GM23338 (cell line): ENCODE measurements at regions not wholly inside any gene's neighbourhood (a gene's known extent, or its start where the extent isn't known, plus 50 kb on each side); places are given as distances from the start of the nearest gene placed in this dataset.

Experiments used
- ATAC-seq: fragments of 200-7000 bp; cut with Tn5 transposase; 3 replicates; pipeline ENCODE4 v1.9.1; 2020
- DNase-seq: peaks from one replicate; pipeline ENCODE4 v3.0.0-alpha.2; 2015; ENCODE audit warnings: low spot score
- H2AFZ ChIP-seq: fragments of 200-600 bp; sonication (generic); 2 replicates; pipeline ENCODE4 v1.8.0; 2016; ENCODE audit warnings: antibody characterized with exemption, mild to moderate bottlenecking, moderate library complexity
- H3F3A ChIP-seq: fragments of 200-600 bp; sonication (generic); replicated peaks from 2 replicates; pipeline ENCODE4 v1.8.0; 2017; ENCODE audit warnings: antibody characterized with exemption, mixed run types, low read depth
- H3K27ac ChIP-seq: fragments of 200-600 bp; sonication (generic); 2 replicates; pipeline ENCODE4 v1.6.1; 2016; ENCODE audit warnings: low read depth
- H3K27me3 ChIP-seq: fragments of 200-600 bp; sonication (generic); 2 replicates; pipeline ENCODE4 v1.8.0; 2016; ENCODE audit warnings: mild to moderate bottlenecking, mixed run types, moderate library complexity; ENCODE audit not compliant: insufficient read depth
- H3K36me3 ChIP-seq: fragments of 200-600 bp; sonication (generic); 2 replicates; pipeline ENCODE4 v1.8.0; 2016; ENCODE audit warnings: mild to moderate bottlenecking; ENCODE audit not compliant: insufficient read depth
- H3K4me1 ChIP-seq: fragments of 200-600 bp; sonication (generic); 2 replicates; pipeline ENCODE4 v1.8.0; 2016; ENCODE audit warnings: mild to moderate bottlenecking, moderate library complexity; ENCODE audit not compliant: insufficient read depth
- H3K4me2 ChIP-seq: fragments of 200-600 bp; sonication (generic); 2 replicates; pipeline ENCODE4 v1.7.1; 2017; ENCODE audit warnings: mixed run types
- H3K4me3 ChIP-seq: fragments of 200-600 bp; sonication (generic); 2 replicates; pipeline ENCODE4 v1.6.1; 2016; ENCODE audit warnings: mixed run types
- H3K79me2 ChIP-seq: fragments of 200-600 bp; sonication (generic); replicated peaks from 2 replicates; pipeline ENCODE4 v1.8.0; 2017; ENCODE audit warnings: mild to moderate bottlenecking; ENCODE audit not compliant: insufficient read depth
- H3K9me2 ChIP-seq: fragments of 200-600 bp; sonication (generic); 2 replicates; pipeline ENCODE4 v1.8.0; 2017; ENCODE audit not compliant: insufficient read depth
- H4K20me1 ChIP-seq: fragments of 200-600 bp; sonication (generic); replicated peaks from 2 replicates; pipeline ENCODE4 v1.8.0; 2017; ENCODE audit warnings: mild to moderate bottlenecking; ENCODE audit not compliant: insufficient read depth
- H3K27ac Mint-ChIP-seq: 2 replicates; pipeline ENCODE4 v1.8.0; 2020; ENCODE audit warnings: inconsistent platforms, mild to moderate bottlenecking, moderate library complexity, mixed read lengths
- H3K27me3 Mint-ChIP-seq: 3 replicates; pipeline ENCODE4 v1.8.0; 2022; ENCODE audit warnings: low read depth, mild to moderate bottlenecking, moderate library complexity, mixed read lengths, inconsistent platforms; ENCODE audit not compliant: insufficient read depth, poor library complexity
- H3K36me3 Mint-ChIP-seq: 3 replicates; pipeline ENCODE4 v1.8.0; 2021; ENCODE audit warnings: low read depth, mild to moderate bottlenecking, inconsistent platforms, moderate library complexity, mixed read lengths
- H3K4me1 Mint-ChIP-seq: 3 replicates; pipeline ENCODE4 v1.8.0; 2020; ENCODE audit warnings: mild to moderate bottlenecking, inconsistent platforms, mixed read lengths
- H3K4me3 Mint-ChIP-seq: 3 replicates; pipeline ENCODE4 v1.8.0; 2021; ENCODE audit warnings: moderate library complexity, mild to moderate bottlenecking, inconsistent platforms, mixed read lengths
- H3K9me3 Mint-ChIP-seq: 3 replicates; pipeline ENCODE4 v1.8.0; 2020; ENCODE audit warnings: moderate library complexity, mild to moderate bottlenecking, inconsistent platforms, mixed read lengths
- EZH2phosphoT487 ChIP-seq: fragments of 200-600 bp; sonication (generic); IDR thresholded peaks from one replicate; pipeline ENCODE4 v1.8.1; 2018; ENCODE audit warnings: antibody characterized with exemption; ENCODE audit not compliant: unreplicated experiment
- POLR2AphosphoS5 ChIP-seq: IDR thresholded peaks from 2 replicates; pipeline ENCODE4 v1.6.1; 2016; ENCODE audit warnings: antibody characterized with exemption, low read depth
- STAT1 ChIP-seq: IDR thresholded peaks from one replicate; pipeline ENCODE4 v1.6.1; 2016; ENCODE audit warnings: antibody characterized with exemption; ENCODE audit not compliant: unreplicated experiment
- ZNF114 ChIP-seq: fragments of 250-450 bp; sonication (Bioruptor Pico); IDR thresholded peaks from 2 replicates; pipeline ENCODE4 v1.5.0; 2020; ENCODE audit warnings: mild to moderate bottlenecking, moderate library complexity
- TF ChIP-seq, protein P1 (sequence below): fragments of 250-450 bp; sonication (Bioruptor Pico); IDR thresholded peaks from 2 replicates; pipeline ENCODE4 v1.5.0; 2020; ENCODE audit warnings: mild to moderate bottlenecking, moderate library complexity
- TF ChIP-seq, protein P2 (sequence below): IDR thresholded peaks from 2 replicates; pipeline ENCODE4 v1.6.1; 2016; ENCODE audit warnings: antibody characterized with exemption

DNA sequence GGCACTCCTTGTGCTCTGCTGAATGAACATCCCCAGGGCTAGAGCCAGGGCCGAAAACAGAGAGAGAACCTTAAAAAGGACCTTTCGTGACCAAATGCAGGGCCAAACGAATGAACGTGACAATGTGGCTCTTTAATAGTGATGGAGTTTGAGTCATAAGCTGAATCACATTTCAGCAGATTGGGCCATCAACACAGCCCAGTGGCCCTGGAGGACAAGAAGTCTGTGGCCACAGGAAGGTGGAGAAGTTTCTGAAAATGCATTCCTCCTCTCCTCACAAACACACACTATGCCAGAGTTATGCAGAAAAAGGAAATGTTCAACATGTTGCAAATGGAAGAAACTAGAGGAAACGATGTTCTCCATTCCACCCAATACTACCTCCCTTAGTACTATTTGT, 415.8 kb downstream of the HRH4 start:
- TF ChIP-seq POLR2AphosphoS5 (no peak), STAT1 (no peak), ZNF114 (CRISPR knock-in tag) (no peak)
- TF ChIP-seq, protein P1, sequence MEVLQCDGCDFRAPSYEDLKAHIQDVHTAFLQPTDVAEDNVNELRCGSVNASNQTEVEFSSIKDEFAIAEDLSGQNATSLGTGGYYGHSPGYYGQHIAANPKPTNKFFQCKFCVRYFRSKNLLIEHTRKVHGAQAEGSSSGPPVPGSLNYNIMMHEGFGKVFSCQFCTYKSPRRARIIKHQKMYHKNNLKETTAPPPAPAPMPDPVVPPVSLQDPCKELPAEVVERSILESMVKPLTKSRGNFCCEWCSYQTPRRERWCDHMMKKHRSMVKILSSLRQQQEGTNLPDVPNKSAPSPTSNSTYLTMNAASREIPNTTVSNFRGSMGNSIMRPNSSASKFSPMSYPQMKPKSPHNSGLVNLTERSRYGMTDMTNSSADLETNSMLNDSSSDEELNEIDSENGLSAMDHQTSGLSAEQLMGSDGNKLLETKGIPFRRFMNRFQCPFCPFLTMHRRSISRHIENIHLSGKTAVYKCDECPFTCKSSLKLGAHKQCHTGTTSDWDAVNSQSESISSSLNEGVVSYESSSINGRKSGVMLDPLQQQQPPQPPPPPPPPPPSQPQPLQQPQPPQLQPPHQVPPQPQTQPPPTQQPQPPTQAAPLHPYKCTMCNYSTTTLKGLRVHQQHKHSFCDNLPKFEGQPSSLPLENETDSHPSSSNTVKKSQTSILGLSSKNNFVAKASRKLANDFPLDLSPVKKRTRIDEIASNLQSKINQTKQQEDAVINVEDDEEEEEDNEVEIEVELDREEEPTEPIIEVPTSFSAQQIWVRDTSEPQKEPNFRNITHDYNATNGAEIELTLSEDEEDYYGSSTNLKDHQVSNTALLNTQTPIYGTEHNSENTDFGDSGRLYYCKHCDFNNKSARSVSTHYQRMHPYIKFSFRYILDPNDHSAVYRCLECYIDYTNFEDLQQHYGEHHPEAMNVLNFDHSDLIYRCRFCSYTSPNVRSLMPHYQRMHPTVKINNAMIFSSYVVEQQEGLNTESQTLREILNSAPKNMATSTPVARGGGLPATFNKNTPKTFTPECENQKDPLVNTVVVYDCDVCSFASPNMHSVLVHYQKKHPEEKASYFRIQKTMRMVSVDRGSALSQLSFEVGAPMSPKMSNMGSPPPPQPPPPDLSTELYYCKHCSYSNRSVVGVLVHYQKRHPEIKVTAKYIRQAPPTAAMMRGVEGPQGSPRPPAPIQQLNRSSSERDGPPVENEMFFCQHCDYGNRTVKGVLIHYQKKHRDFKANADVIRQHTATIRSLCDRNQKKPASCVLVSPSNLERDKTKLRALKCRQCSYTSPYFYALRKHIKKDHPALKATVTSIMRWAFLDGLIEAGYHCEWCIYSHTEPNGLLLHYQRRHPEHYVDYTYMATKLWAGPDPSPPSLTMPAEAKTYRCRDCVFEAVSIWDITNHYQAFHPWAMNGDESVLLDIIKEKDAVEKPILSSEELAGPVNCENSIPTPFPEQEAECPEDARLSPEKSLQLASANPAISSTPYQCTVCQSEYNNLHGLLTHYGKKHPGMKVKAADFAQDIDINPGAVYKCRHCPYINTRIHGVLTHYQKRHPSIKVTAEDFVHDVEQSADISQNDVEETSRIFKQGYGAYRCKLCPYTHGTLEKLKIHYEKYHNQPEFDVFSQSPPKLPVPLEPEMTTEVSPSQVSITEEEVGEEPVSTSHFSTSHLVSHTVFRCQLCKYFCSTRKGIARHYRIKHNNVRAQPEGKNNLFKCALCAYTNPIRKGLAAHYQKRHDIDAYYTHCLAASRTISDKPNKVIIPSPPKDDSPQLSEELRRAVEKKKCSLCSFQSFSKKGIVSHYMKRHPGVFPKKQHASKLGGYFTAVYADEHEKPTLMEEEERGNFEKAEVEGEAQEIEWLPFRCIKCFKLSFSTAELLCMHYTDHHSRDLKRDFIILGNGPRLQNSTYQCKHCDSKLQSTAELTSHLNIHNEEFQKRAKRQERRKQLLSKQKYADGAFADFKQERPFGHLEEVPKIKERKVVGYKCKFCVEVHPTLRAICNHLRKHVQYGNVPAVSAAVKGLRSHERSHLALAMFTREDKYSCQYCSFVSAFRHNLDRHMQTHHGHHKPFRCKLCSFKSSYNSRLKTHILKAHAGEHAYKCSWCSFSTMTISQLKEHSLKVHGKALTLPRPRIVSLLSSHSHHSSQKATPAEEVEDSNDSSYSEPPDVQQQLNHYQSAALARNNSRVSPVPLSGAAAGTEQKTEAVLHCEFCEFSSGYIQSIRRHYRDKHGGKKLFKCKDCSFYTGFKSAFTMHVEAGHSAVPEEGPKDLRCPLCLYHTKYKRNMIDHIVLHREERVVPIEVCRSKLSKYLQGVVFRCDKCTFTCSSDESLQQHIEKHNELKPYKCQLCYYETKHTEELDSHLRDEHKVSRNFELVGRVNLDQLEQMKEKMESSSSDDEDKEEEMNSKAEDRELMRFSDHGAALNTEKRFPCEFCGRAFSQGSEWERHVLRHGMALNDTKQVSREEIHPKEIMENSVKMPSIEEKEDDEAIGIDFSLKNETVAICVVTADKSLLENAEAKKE (CRISPR knock-in tag) = no peak
- Histone ChIP-seq H3K4me2 (no peak overlapping the region), H3K9me2 (peaks cover 12% of the 10 kb centered on the region), H3K4me1 (no peaks in the 10 kb centered on the region; the same call in 1 of the 2 replicates), H3K27me3 (no peaks in the 10 kb centered on the region), H3K79me2 (no peaks in the 10 kb centered on the region), H3F3A (no peaks in the 10 kb centered on the region), H3K36me3 (no peaks in the 10 kb centered on the region), H4K20me1 (no peaks in the 10 kb centered on the region), H3K27ac (no peak overlapping the region), H2AFZ (no peak overlapping the region), H3K4me3 (no peak overlapping the region)
- DNase-seq (no peak), ATAC-seq (no peak)
- Mint-ChIP-seq H3K4me1 (peaks cover 2% of the 10 kb centered on the region; the same call in 2 of the 3 replicates), H3K27ac (no peak overlapping the region), H3K4me3 (no peak overlapping the region), H3K9me3 (no peaks in the 10 kb centered on the region), H3K27me3 (no peaks in the 10 kb centered on the region), H3K36me3 (no peaks in the 10 kb centered on the region)

DNA sequence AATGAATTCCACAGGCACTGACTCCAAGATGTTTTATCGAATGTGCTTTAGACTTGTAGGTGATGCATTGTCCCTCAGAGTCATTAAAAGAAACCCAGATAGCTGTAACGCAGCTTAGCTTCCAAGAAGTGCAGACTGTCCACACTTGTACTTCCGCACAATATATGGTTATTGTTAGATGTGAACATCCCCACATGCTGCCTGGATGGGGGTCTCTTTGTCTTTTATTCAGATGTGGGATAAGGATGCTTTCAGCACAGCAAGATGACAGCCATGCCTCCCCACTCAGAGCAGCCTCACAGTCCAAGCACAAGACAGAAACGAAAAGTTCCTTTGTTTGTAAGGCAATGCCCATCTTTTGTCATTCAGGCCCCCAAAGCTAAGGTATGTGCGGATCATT, 416.6 kb downstream of the HRH4 start:
- peaks cover 2% of the 10 kb centered on the region; the same call in 2 of the 3 replicates for H3K4me1 Mint-ChIP-seq
- no peak overlapping the region for H3K4me3 Mint-ChIP-seq
- DNase-seq (no peak), ATAC-seq (no peak)
- no peak overlapping the region for H3K27ac Mint-ChIP-seq
- peaks cover 12% of the 10 kb centered on the region for H3K9me2 ChIP-seq
- H3F3A ChIP-seq = no peaks in the 10 kb centered on the region
- no peaks in the 10 kb centered on the region for H3K27me3 Mint-ChIP-seq
- no peak overlapping the region for H3K27ac ChIP-seq
- H3K36me3 ChIP-seq = no peaks in the 10 kb centered on the region
- H3K36me3 Mint-ChIP-seq = no peaks in the 10 kb centered on the region
- no peak overlapping the region for H3K4me3 ChIP-seq
- H3K79me2 ChIP-seq = no peaks in the 10 kb centered on the region
- no peaks in the 10 kb centered on the region; the same call in 1 of the 2 replicates for H3K4me1 ChIP-seq
- H3K27me3 ChIP-seq = no peaks in the 10 kb centered on the region
- H3K4me2 ChIP-seq = no peak overlapping the region
- no peaks in the 10 kb centered on the region for H4K20me1 ChIP-seq
- no peak overlapping the region; the same call in 1 of the 2 replicates for H2AFZ ChIP-seq
- H3K9me3 Mint-ChIP-seq = no peaks in the 10 kb centered on the region
- TF ChIP-seq, protein P1 (CRISPR knock-in tag) = no peak
- TF ChIP-seq EZH2phosphoT487 = no peak
- TF ChIP-seq, protein P2, sequence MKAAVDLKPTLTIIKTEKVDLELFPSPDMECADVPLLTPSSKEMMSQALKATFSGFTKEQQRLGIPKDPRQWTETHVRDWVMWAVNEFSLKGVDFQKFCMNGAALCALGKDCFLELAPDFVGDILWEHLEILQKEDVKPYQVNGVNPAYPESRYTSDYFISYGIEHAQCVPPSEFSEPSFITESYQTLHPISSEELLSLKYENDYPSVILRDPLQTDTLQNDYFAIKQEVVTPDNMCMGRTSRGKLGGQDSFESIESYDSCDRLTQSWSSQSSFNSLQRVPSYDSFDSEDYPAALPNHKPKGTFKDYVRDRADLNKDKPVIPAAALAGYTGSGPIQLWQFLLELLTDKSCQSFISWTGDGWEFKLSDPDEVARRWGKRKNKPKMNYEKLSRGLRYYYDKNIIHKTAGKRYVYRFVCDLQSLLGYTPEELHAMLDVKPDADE = no peak
